ENCODE measurements at regions not wholly inside any gene's neighbourhood (a gene's known extent, or its start where the extent isn't known, plus 50 kb on each side); places are given as distances from the start of the nearest gene placed in this dataset.

DNA sequence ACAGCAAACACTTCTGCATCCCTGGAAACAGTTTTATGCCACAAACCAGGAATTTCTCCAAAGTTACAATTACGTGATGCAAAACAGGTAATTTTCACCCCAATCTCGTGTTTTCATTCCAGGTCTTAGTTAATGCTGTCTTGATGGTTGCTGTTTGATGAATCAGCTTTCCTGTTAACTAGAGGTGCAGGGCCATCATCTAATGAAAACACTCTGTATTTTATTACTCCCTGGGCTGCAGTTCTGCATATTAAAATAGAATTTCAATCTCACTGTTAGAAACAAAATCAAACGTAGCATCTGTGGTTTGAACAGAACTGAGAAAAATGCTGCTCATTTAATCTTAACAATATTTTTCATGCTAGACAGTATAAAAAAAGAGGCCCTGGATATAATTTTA, 129.4 kb downstream of the TUSC1 start:
- H3K27ac ChIP-seq (ENCODE audit: low read depth, low read length): no peak overlapping the region
- no peak overlapping the region for H3K4me3 ChIP-seq (ENCODE audit: low read depth, low read length)
- H3K79me2 ChIP-seq (ENCODE audit: control insufficient read depth, insufficient read depth, low read length, unreplicated experiment): no peaks in the 10 kb centered on the region
- H3K4me1 ChIP-seq (ENCODE audit: control insufficient read depth, insufficient read depth, low read length, unreplicated experiment): no peaks in the 10 kb centered on the region
- no peak overlapping the region for H2AFZ ChIP-seq (ENCODE audit: low read length, unreplicated experiment)
- H3K27me3 ChIP-seq (ENCODE audit: insufficient read depth, low read length): no peaks in the 10 kb centered on the region
- H3K36me3 ChIP-seq (ENCODE audit: insufficient read depth, low read length): no peaks in the 10 kb centered on the region

- no peaks in the 10 kb centered on the region for H3K4me1 ChIP-seq (ENCODE audit: control insufficient read depth, insufficient read depth, low read length, unreplicated experiment)
These were observed 134.4 kb downstream of the TUSC1 start for GRCh38 chr9:25543806-25544205.

DNA sequence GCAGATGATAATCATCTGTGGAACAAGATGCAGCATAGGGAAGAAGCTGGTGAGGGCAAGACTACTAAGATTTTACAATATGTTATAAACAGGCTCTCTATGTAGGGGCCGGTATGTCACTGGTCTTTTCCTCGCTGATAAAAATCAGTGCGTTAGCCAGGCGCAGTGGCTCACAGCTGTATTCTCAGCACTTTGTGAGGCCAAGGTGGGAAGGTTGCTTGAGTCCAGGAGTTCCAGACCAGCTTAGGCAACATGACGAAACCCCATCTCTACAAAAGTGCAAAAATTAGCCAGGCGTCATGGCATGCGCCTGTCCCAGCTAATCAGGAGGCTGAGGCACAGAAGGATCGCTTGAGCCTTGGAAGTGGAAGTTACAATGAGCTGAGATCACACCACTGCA, 135.9 kb downstream of the TUSC1 start:
- Histone ChIP-seq H3K4me1 (ENCODE audit: control insufficient read depth, insufficient read depth, low read length, unreplicated experiment) (no peaks in the 10 kb centered on the region), H3K27me3 (ENCODE audit: insufficient read depth, low read length) (no peaks in the 10 kb centered on the region), H3K79me2 (ENCODE audit: control insufficient read depth, insufficient read depth, low read length, unreplicated experiment) (no peaks in the 10 kb centered on the region), H3K36me3 (ENCODE audit: insufficient read depth, low read length) (no peaks in the 10 kb centered on the region), H2AFZ (ENCODE audit: low read length, unreplicated experiment) (no peak overlapping the region), H3K4me3 (ENCODE audit: low read depth, low read length) (no peak overlapping the region), H3K27ac (ENCODE audit: low read depth, low read length) (no peak overlapping the region)

More at GRCh38 chr9:25543806-25544205, 134.4 kb downstream of the TUSC1 start:
- Histone ChIP-seq H3K79me2 (ENCODE audit: control insufficient read depth, insufficient read depth, low read length, unreplicated experiment) (no peaks in the 10 kb centered on the region), H3K36me3 (ENCODE audit: insufficient read depth, low read length) (no peaks in the 10 kb centered on the region), H3K27me3 (ENCODE audit: insufficient read depth, low read length) (no peaks in the 10 kb centered on the region), H3K4me3 (ENCODE audit: low read depth, low read length) (no peak overlapping the region), H3K27ac (ENCODE audit: low read depth, low read length) (no peak overlapping the region), H2AFZ (ENCODE audit: low read length, unreplicated experiment) (no peak overlapping the region)

- no peaks in the 10 kb centered on the region for H3K79me2 ChIP-seq (ENCODE audit: control insufficient read depth, insufficient read depth, low read length, unreplicated experiment)
- H3K4me3 ChIP-seq (ENCODE audit: low read depth, low read length): no peak overlapping the region
- H3K27me3 ChIP-seq (ENCODE audit: insufficient read depth, low read length): peaks cover 8% of the 10 kb centered on the region; the same call in 1 of the 2 replicates
- no peak overlapping the region for H2AFZ ChIP-seq (ENCODE audit: low read length, unreplicated experiment)
- H3K4me1 ChIP-seq (ENCODE audit: control insufficient read depth, insufficient read depth, low read length, unreplicated experiment): no peaks in the 10 kb centered on the region
- no peak overlapping the region for H3K27ac ChIP-seq (ENCODE audit: low read depth, low read length)
- H3K36me3 ChIP-seq (ENCODE audit: insufficient read depth, low read length): no peaks in the 10 kb centered on the region
These were observed 140.4 kb downstream of the TUSC1 start for GRCh38 chr9:25537808-25538207.

- Histone ChIP-seq H3K27me3 (ENCODE audit: insufficient read depth, low read length) (no peaks in the 10 kb centered on the region), H3K36me3 (ENCODE audit: insufficient read depth, low read length) (no peaks in the 10 kb centered on the region), H3K4me1 (ENCODE audit: control insufficient read depth, insufficient read depth, low read length, unreplicated experiment) (no peaks in the 10 kb centered on the region), H3K4me3 (ENCODE audit: low read depth, low read length) (no peak overlapping the region), H3K27ac (ENCODE audit: low read depth, low read length) (no peak overlapping the region), H3K79me2 (ENCODE audit: control insufficient read depth, insufficient read depth, low read length, unreplicated experiment) (no peaks in the 10 kb centered on the region), H2AFZ (ENCODE audit: low read length, unreplicated experiment) (no peak overlapping the region)
These were observed 159.0 kb downstream of the TUSC1 start for GRCh38 chr9:25519286-25519685.

DNA sequence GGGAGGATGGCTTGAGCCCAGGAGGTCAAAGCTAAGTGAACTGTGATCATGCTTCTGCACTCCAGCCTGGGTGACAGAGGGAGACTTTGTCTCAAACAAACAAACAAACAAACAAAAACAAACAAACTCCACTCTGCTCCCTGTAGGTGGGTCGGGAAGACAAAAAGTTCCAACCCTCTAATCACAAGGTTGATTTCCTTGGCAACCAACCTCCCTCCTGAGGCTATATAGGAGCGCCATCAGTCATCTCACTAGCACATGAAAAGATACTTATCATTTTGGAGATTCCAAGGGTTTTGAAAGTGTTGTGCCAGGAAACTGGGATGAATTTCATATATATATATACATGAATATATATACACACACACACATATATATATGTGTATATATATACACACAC, 160.5 kb downstream of the TUSC1 start:
- no peak overlapping the region for H3K27ac ChIP-seq (ENCODE audit: low read depth, low read length)
- no peak overlapping the region for H3K4me3 ChIP-seq (ENCODE audit: low read depth, low read length)
- H3K79me2 ChIP-seq (ENCODE audit: control insufficient read depth, insufficient read depth, low read length, unreplicated experiment): no peaks in the 10 kb centered on the region
- H3K27me3 ChIP-seq (ENCODE audit: insufficient read depth, low read length): no peaks in the 10 kb centered on the region
- no peaks in the 10 kb centered on the region for H3K36me3 ChIP-seq (ENCODE audit: insufficient read depth, low read length)
- no peaks in the 10 kb centered on the region for H3K4me1 ChIP-seq (ENCODE audit: control insufficient read depth, insufficient read depth, low read length, unreplicated experiment)
- no peak overlapping the region for H2AFZ ChIP-seq (ENCODE audit: low read length, unreplicated experiment)

GRCh38 chr9:25513509-25514033, 164.7 kb downstream of the TUSC1 start:
- no peak overlapping the region for H2AFZ ChIP-seq (ENCODE audit: low read length, unreplicated experiment)
- no peaks in the 10 kb centered on the region for H3K4me1 ChIP-seq (ENCODE audit: control insufficient read depth, insufficient read depth, low read length, unreplicated experiment)
- no peak overlapping the region for H3K4me3 ChIP-seq (ENCODE audit: low read depth, low read length)
- H3K36me3 ChIP-seq (ENCODE audit: insufficient read depth, low read length): no peaks in the 10 kb centered on the region
- H3K79me2 ChIP-seq (ENCODE audit: control insufficient read depth, insufficient read depth, low read length, unreplicated experiment): no peaks in the 10 kb centered on the region
- no peaks in the 10 kb centered on the region for H3K27me3 ChIP-seq (ENCODE audit: insufficient read depth, low read length)
- no peak overlapping the region for H3K27ac ChIP-seq (ENCODE audit: low read depth, low read length)

- no peaks in the 10 kb centered on the region for H3K27me3 ChIP-seq (ENCODE audit: insufficient read depth, low read length)
- H3K4me1 ChIP-seq (ENCODE audit: control insufficient read depth, insufficient read depth, low read length, unreplicated experiment): no peaks in the 10 kb centered on the region
- H3K27ac ChIP-seq (ENCODE audit: low read depth, low read length): no peak overlapping the region
- no peak overlapping the region for H3K4me3 ChIP-seq (ENCODE audit: low read depth, low read length)
- H3K79me2 ChIP-seq (ENCODE audit: control insufficient read depth, insufficient read depth, low read length, unreplicated experiment): no peaks in the 10 kb centered on the region
- H2AFZ ChIP-seq (ENCODE audit: low read length, unreplicated experiment): no peak overlapping the region
- H3K36me3 ChIP-seq (ENCODE audit: insufficient read depth, low read length): no peaks in the 10 kb centered on the region
These were observed 172.6 kb downstream of the TUSC1 start for GRCh38 chr9:25505644-25506043.

GRCh38 chr9:25481372-25481771, 196.9 kb downstream of the TUSC1 start:
- Histone ChIP-seq H3K36me3 (ENCODE audit: insufficient read depth, low read length) (no peaks in the 10 kb centered on the region), H3K27me3 (ENCODE audit: insufficient read depth, low read length) (no peaks in the 10 kb centered on the region), H3K4me3 (ENCODE audit: low read depth, low read length) (no peak overlapping the region), H3K79me2 (ENCODE audit: control insufficient read depth, insufficient read depth, low read length, unreplicated experiment) (no peaks in the 10 kb centered on the region), H3K27ac (ENCODE audit: low read depth, low read length) (no peak overlapping the region), H3K4me1 (ENCODE audit: control insufficient read depth, insufficient read depth, low read length, unreplicated experiment) (no peaks in the 10 kb centered on the region), H2AFZ (ENCODE audit: low read length, unreplicated experiment) (no peak overlapping the region)

DNA sequence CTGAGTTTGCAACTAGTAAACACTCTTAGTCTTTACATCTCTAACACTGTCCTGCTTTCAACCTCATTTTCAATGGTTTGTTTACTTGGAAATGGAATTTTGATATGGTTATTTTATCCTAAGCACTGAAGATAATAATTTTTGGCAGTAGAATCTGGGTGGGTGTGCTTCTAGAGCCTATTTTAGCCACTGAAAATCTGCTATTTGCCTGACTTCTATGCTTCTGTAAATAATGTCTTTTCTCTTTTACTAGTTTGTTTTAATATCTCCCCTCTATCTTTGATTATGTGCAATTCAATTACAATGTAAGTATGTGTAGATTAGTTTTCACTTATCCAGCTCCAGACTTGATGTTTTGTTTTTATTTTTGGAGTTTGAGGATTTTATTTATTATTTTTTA, 197.5 kb downstream of the TUSC1 start:
- H3K27ac ChIP-seq (ENCODE audit: low read depth, low read length): no peak overlapping the region

GRCh38 chr9:25472681-25473080, 205.6 kb downstream of the TUSC1 start:
- no peak overlapping the region for H3K27ac ChIP-seq (ENCODE audit: low read depth, low read length)
- H2AFZ ChIP-seq (ENCODE audit: low read length, unreplicated experiment): no peak overlapping the region
- H3K79me2 ChIP-seq (ENCODE audit: control insufficient read depth, insufficient read depth, low read length, unreplicated experiment): no peaks in the 10 kb centered on the region
- no peak overlapping the region for H3K4me3 ChIP-seq (ENCODE audit: low read depth, low read length)
- H3K27me3 ChIP-seq (ENCODE audit: insufficient read depth, low read length): no peaks in the 10 kb centered on the region
- no peaks in the 10 kb centered on the region for H3K36me3 ChIP-seq (ENCODE audit: insufficient read depth, low read length)
- H3K4me1 ChIP-seq (ENCODE audit: control insufficient read depth, insufficient read depth, low read length, unreplicated experiment): no peaks in the 10 kb centered on the region

More for the DNA sequence above, 197.5 kb downstream of the TUSC1 start:
- H3K79me2 ChIP-seq (ENCODE audit: control insufficient read depth, insufficient read depth, low read length, unreplicated experiment): no peaks in the 10 kb centered on the region
- H3K27me3 ChIP-seq (ENCODE audit: insufficient read depth, low read length): no peaks in the 10 kb centered on the region
- H3K36me3 ChIP-seq (ENCODE audit: insufficient read depth, low read length): no peaks in the 10 kb centered on the region
- H3K4me3 ChIP-seq (ENCODE audit: low read depth, low read length): no peak overlapping the region
- no peak overlapping the region for H2AFZ ChIP-seq (ENCODE audit: low read length, unreplicated experiment)
- H3K4me1 ChIP-seq (ENCODE audit: control insufficient read depth, insufficient read depth, low read length, unreplicated experiment): no peaks in the 10 kb centered on the region
